HG03139 (cell line): ENCODE measurements at regions not wholly inside any gene's neighbourhood (a gene's known extent, or its start where the extent isn't known, plus 50 kb on each side); places are given as distances from the start of the nearest gene placed in this dataset.
"Not testable (repeated sequence)": the region's sequence is repeated elsewhere in the genome, so short reads cannot be mapped to it uniquely, and the experiment has no call there.

Source experiments
- ATAC-seq: cut with Tn5 transposase; IDR thresholded peaks from one replicate; pipeline ENCODE4 v1.9.1; 2021; ENCODE audit not compliant: unreplicated experiment

DNA sequence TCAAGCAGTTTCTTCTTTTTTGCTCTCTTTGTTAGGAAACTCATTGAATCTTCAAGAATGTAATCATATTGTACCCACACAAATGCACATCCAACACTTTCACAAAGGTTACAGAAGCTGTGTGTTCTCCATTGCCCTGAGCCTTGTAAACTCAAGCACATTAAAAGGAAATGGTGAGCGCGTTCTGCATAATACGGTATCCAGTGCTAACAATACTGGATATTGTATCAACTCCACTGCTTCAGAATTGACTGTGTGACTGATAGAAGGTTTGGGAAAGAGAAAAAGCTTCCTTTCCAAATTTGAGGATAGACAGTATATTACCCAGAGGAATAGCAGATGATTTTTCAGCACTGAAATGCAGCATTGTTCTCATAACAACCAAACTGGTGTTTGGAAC lies 268.9 kb upstream of the RBMS3 start:
- no peak for ATAC-seq

DNA sequence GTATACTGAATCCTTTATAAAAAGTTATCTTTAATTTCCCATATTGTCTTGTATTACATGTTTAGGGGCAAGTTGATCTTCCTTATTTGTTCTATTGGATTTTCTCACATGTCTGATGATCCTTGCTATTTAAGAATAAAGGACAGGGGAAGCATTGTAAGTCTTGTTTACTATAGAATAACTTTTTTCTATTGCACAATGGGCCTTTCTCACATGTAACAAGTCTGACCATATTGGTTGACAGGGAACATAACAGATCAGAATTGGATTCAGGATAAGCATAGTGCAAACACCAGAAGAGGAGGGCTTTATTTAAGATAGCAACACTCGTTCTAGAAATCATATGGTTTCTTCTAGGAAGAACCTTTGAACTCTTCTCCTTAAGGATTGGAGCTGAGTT lies 257.9 kb upstream of the RBMS3 start:
- ATAC-seq, result no peak

DNA sequence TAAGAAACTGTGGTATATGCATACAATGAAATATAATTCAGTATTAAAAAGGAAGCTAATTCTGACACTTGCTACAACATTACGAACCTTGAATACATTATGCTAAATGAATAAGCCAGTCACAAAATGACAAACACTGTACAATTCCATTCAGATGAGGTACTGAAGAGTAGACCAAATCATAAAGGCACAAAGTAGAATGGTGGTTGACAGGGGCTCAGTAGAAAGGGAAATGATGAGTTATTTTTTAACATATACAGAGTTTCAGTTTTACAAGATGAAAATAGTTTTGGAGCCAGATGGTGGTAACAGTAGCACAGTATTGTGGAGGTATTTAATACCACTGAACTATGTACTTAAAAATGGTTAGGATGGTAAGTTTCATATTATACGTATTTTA lies 254.6 kb upstream of the RBMS3 start:
- peak; percentile 98 for ATAC-seq

DNA sequence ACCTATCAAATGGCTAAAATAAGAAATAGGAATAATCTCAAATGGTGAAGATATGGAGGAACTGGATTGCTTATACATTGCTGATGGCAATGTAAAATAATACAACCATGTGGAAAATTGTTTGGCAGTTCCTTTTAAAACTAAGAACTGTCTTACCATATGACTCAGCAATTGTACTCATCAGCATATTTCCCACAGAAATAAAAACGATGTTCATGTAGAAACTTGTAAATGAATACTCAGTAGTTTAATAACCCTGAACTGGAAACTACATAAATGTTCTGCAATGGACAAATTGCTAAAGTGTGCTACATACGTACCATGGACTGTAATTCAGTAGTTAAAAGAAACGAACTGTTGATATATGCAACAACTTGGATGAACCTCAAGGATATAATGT lies 253.9 kb upstream of the RBMS3 start:
- ATAC-seq, result no peak

DNA sequence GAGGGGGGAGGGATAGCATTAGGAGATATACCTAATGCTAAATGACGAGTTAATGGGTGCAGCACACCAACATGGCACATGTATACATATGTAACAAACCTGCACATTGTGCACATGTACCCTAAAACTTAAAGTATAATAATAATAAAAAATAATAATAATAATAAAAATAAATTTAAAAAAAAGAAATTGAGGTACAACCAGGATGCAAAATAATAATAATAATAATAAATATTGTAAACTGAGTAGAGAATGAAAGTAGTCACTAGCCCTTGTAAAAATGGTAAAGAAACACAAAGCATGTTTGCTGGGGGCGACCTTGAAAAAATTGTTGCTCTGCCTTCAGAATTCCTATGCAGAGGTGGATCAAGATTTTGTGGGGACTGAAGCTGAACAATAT lies 249.7 kb upstream of the RBMS3 start:
- not testable (repeated sequence) for ATAC-seq

DNA sequence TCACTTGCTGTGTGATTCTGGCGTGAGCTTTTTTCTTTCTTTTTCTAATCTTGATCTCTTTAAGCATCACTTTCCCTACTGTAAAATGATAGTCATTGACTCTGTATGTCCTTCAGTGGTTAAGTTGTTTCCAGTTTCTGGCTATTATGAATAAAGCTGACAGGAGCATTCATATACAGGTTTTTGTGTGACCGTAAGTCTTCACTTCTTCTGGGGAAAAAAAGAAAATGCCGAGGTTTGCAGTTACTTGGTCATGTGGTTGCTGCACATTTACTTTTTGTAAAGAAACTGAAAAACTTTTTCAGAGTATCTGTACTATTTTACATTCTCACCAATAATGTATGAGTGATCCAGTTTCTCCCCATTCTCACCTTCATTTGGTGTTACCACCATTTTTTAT lies 247.4 kb upstream of the RBMS3 start:
- ATAC-seq, result no peak

DNA sequence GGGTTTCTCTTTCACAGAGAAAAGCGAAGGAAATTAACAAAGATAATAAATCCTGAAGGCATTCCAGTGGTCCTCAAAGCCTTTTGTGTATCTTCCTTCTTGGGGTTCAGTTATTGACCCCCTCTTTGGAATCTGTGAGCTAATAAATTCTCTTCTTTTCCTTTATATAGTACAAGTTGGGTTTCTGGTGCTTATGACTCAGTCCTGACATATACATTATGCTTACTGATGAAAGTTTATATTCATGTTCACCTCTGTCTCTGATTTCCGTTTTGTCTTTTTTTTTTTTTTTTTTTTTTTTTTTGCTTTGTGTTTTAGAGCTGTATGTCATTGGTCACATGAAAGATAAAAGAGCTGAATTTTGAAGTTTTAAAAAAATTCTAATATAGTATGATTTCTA lies 230.7 kb upstream of the RBMS3 start:
- ATAC-seq, result no peak

DNA sequence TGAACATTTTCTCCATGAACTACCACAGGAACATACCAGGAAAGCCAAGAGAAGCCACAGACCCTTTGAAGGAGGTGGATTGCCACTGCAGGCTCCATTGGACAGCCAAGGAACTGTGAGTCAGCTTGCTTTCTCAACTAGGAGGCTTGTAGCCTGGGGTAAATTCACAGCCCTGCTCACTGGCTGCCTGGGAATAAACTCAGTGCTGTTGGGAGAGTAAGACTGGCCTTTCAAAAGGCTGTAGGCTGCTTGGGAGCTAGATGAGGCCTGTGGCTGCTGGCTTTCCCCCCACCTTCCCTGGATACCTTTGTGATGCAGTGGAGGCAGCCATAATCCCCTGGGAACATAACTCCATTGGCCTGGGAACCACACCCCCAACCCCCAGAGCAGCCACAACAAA lies 223.5 kb upstream of the RBMS3 start:
- no peak for ATAC-seq

DNA sequence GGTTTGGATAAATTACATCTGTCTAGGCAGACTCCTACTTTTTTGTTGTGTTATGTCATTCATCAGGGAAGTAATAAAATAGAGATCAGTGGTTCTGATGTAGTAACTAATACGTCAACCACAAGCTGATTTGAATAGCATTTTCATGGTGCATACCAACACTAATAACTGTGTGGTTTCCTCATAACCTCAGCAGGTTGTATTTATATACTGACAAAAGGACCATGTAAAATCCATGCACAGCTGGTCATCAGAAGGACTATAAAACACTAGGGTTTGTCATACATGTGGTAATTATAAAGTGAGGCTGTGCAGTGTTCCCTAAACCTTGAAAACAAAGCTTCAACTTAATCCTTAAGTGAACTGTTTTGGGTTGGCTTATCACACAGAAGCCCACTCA lies 216.8 kb upstream of the RBMS3 start:
- no peak for ATAC-seq

DNA sequence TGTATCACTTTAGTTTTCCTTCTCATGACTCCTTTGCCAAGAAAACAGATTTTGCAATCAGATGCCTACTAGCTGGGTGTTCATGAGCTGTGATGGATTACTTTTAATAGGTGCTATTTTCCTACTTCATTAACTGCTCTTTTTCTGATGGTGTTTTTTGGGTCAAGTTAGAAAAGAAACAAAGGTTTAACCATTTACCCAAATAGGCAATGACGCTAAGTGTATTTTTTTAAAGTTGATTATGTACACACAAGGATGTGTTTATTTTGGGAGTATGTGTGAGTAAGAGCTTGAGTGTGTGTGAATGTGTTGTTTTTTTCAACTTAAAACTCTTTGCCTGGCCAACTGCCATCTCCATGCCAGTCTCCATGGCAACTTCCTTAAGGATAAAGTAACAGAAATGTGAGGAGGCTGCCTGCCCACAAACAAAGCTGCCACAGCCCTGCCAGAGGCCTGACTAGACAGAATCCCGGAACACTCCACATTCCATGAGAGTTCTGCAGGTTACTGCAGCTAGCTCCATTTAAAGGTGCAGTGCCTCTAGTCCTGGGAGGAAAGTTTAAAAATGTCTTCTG lies 215.6 kb upstream of the RBMS3 start:
- no peak for ATAC-seq

DNA sequence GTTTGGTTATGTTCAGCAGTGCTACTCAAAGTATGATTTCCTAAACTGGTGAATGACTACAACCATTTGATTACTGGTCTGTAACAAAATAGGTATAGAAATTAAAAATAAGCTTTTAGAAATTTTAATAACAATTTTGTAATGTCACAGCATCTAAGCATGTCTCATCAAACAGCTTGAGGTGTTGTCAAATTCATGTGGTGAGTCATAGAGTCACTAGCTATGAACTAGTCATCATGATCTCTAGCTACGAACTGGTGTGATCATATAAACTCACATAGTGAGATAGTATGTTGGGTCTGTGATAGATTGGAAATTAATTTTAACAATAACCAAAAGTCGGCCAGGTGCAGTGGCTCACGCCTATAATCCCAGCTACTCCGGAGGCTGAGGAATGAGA lies 213.9 kb upstream of the RBMS3 start:
- ATAC-seq, result no peak

DNA sequence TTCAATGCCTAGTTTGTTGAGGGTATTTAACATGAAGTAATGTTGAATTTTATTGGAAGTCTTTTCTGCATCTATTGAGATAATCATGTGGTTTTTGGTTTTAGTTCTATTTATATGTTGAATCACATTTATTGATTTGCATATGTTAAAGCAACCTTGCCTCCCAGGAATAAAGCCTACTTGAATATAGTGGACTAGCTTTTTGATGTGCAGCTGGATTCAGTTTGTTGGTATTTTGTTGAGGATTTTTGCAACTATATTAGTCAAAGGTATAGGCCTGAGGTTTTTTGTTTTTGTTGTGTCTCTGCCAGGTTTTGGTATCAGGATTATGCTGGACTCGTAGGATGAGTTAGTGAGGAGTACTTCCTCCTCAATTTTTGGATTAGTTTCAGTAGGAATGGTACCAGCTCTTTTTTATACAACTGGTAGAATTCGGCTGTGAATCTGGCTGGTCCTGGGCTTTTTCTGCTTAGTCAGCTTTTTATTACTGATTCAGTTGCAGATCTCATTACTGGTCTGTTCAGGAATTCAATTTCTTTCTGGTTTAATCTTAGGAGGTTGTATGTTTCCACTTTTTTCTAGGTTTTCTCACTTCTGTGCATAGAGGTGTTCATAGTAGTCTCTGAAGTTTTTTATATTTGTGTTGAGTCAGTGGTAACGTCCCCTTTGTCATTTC lies 209.8 kb upstream of the RBMS3 start:
- ATAC-seq, result no peak

DNA sequence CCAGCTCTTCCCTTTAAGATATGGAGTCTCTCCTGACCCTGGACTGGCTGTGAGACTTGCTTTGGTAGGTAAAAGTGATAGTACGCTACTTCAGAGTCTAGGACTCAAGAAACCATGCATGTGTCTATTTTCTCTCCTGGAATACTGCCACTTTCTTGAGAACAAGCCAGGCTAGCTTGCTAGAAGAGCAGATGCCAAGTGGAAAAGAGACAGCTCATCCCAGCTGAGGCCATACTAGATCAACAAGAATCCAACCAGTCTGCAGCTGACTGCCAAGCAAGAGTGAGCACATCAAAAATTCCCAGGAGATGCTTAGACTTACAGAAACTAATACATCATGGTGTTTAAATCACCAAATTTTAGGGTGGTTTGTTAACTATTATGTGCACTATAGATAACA lies 208.3 kb upstream of the RBMS3 start:
- ATAC-seq, result no peak

DNA sequence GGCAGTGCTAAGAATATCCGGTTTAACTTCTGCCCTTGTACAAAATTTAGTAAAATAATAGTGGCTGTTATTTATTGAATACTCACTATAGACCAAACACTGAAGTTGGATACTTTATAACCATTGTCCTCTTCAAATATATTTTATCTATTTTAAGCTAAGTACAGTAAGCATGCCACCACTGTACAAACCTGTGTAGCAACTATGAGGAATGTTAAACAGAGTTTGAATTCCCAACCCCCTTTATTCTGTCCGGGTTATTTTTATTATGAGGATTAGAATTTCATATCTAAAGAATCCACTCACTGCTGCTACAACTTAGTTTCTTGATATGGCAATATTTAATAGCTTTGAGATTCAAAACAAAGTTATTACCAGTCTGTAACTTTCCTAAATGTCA lies 203.5 kb upstream of the RBMS3 start:
- ATAC-seq, result no peak

DNA sequence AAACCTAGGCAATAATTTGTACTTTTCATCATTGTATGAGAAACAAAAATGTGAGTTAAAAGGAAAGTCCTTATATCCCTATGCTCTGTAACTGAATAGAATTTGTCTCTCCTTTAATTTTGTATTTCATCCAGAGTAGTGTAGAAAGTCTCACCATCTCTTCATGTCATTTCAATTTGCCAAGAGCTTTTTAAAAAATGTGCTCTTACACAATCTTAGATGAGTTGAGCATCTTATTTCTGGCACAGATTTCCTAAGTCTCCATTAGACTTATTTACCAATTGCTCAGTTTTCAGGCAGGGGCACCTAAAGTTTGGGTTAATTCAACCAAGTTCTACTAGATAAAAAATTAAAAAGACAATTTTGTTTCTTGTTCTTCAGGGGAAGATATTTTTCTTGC lies 201.5 kb upstream of the RBMS3 start:
- ATAC-seq, result no peak

DNA sequence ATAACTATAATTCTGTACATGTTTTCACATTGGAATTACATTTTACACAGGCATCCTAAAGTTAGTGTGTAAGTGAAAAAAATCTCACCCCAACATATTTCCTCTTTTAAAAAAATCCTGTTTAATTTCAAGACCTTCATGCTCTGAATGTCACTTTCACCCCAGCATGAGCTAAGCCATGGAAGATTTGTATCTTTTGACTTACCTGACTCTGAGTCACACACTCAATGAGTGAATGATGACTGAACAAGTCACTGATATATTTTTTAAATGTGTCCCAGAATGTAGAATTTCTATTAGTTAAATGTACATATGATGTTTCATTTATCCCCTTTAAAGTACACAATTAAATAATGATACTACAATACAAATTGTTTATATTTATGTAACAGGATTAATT lies 199.9 kb upstream of the RBMS3 start:
- no peak for ATAC-seq

DNA sequence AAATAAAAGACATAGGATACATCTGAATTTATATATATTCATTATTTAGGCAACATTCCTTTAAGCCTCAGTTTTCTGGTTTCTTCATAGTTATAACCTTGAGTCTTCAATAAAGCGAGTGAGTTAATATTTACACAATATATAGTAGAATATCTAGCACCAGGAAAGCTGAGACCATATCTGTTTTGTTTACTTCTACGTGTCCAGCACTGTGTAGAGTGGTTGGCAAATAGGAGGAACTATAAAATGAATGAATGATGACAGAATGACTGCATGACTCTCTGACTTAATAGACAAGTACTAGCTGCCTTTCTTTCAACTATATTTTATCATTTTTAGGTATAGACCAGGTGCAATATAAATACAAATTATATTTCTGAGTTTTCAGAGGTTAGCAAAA lies 197.8 kb upstream of the RBMS3 start:
- no peak for ATAC-seq

DNA sequence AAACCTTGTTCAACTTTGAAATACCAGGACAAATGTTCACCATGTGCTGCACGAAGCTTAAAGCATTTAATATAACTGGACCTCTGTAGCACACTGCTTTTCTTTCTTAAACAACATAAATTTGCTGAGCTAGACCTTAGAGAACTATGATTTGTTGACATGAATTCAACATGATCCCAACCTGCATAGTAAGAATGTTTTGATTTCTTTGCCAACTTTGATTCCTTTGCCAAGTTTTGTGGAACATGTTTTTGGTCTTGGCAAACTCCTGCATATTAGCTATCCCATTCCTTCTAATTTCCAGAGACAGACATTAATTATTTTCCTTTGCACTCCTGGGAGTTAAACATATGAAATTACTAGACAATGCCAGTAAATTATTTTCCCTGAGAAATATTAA lies 197.2 kb upstream of the RBMS3 start:
- ATAC-seq, result no peak

DNA sequence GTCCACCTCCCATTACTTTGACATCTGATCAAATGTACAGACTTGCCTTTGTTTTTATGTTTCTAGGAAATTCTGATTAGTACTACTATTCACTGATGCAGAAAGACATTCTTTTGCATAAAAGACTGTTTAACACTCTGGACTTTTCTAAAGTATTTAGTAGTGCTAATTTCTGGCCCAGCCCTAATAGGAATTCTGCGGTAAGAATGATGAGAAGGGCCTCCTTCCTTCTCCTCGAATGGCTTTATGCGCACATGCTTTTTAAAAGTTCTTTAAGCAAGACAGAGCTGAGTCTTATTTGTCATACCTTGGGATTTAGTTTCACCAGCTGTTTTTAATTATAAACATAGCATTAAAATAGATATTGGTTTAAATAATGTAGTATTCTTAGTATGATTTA lies 192.3 kb upstream of the RBMS3 start:
- ATAC-seq, result no peak

DNA sequence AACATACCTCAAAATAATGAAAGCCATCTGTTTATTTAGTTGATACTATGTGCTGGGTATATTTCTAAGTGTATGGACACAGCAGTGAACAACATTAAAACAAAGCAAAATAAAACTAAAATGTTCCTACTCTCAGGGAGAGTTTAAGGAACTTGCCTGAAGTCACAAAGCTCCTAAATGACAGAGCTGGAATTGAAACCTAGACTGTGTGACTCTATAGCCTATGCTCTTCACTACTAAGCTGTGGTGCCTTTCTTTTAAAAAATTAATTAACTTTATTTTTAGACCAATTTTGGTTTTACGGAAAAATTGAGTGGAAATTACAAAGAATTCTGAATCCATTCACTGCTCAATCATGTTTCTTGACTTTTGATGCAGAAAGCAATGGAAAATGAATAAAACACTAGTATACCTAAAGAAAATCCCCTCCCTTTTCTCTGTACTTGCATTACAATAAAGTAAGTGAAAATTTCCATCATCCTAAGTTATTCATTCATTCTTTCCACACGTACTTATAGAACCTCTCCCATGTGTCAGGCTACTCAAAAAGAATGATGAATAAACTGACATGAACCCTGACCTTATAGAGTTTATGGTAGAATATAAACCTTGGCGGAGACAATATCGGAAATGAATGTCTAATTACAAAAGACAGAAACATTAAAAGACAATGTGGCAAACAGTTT lies 189.8 kb upstream of the RBMS3 start:
- ATAC-seq, result no peak

DNA sequence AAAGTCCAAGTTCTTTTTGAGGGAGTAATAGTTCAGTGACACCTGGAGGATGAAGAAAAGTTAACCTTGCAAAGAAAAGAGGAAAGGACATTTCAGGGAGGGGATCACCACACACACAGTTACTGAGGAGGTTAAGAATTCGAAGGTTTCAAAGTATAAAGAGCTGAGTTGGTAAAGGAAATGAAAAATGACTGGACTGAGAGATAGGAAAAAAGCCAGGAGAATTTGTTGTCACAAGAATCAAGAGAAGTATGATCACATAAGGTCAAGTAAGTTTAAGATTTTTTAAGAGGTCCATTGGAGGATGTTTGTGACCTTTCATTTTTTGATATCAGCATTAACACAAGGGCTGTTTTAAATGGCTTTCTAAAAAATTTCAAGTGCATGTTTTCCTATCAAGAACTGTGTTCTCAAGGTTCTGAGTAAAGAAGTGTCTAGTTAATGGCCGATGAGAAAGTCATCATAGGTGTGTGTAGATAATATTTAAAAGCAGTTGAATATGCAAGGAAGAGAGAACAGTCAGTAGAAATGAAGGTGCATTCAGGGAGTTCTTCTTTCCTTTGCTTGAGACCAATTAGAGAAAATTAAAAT lies 189.2 kb upstream of the RBMS3 start:
- ATAC-seq, result no peak

DNA sequence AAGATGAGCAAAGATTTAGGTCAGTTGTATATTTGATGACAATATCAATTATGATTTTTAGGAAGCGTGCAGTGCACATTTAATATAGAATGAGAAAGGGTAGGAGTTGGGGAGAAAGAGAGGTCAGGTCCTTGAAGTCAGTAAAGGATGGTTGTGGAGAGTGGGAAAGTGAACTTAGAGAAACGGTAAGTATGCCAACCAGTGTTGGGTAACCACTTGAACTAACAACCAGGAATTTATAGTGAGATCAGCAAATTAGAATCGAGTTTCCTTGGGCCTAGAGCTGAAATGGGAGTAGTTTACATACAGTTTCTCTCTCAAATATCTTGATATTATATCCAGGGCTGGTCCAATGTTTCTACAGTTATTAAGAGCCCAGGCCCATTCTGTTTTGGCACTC lies 188.5 kb upstream of the RBMS3 start:
- no peak for ATAC-seq
